ENCODE measurements at regions not wholly inside any gene's neighbourhood (a gene's known extent, or its start where the extent isn't known, plus 50 kb on each side); places are given as distances from the start of the nearest gene placed in this dataset.

DNA sequence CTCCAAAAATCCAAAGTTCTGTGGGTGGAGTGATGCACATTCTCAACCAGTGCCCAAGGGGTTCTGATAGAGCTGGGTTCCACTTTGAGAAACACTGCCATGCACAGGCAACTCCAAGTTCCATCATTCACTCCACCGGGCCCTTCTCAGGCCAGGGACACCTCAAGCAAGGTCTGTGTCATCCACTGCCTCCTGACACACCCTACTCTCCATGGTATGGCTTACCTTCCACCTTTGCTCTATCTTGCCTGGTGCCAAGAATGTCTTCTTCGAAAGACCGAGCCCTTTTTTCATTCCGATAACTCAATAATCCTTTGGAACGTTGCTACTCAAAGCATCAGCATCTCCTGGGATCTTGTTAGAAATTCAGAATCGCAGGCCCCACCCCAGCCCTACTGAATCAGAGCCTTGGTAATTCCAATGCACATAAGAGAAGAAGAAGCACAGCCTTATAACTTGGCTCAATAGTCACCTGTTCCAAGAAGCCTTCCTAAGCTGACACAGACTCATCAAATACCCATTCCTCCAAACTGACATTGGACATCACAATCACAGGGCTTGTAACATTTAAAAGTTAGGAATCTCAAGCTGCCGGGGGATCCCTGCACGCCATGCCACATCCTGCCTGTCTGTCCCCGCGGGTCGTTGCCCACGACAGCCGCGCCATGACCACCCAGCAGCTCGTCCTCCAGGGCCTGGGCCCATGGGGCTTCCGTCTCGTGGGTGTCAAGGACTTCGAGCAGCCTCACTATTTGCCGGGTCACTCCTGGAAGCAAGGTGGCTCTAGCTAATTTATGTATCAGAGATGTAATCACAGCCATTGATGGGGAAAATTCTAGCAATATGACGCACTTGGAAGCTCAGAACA lies 66.4 kb downstream of the VCPKMT start:
- TF ChIP-seq, protein P1, sequence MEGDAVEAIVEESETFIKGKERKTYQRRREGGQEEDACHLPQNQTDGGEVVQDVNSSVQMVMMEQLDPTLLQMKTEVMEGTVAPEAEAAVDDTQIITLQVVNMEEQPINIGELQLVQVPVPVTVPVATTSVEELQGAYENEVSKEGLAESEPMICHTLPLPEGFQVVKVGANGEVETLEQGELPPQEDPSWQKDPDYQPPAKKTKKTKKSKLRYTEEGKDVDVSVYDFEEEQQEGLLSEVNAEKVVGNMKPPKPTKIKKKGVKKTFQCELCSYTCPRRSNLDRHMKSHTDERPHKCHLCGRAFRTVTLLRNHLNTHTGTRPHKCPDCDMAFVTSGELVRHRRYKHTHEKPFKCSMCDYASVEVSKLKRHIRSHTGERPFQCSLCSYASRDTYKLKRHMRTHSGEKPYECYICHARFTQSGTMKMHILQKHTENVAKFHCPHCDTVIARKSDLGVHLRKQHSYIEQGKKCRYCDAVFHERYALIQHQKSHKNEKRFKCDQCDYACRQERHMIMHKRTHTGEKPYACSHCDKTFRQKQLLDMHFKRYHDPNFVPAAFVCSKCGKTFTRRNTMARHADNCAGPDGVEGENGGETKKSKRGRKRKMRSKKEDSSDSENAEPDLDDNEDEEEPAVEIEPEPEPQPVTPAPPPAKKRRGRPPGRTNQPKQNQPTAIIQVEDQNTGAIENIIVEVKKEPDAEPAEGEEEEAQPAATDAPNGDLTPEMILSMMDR (IDR thresholded peaks at IDR 0.05) = no peak
- H3K4me1 ChIP-seq (ENCODE audit: control insufficient read depth, insufficient read depth, low read length) = peaks cover 33% of the 10 kb centered on the region
- H3K4me3 Mint-ChIP-seq = no peak overlapping the region
- ATAC-seq (no peak), DNase-seq (no peak)
- H3K27ac Mint-ChIP-seq = peak overlapping the region in 1 of 2 donors; percentile 33
- no peaks in the 10 kb centered on the region for H3K27me3 ChIP-seq (ENCODE audit: control insufficient read depth, insufficient read depth, low read length)
- no peak overlapping the region for H3K4me3 ChIP-seq (ENCODE audit: low read length)
- 96% methylated on average over 20 of the region's 20 CpGs for WGBS (ENCODE audit: insufficient coverage)
- H3K27me3 Mint-ChIP-seq (ENCODE audit: low read depth in 2 of 2) = no peaks in the 10 kb centered on the region
- H3K9me3 ChIP-seq (ENCODE audit: control insufficient read depth, insufficient read depth, low read length) = no peaks in the 10 kb centered on the region
- no peaks in the 10 kb centered on the region for H3K36me3 ChIP-seq (ENCODE audit: control insufficient read depth, insufficient read depth, low read length)
- H3K36me3 Mint-ChIP-seq = no peaks in the 10 kb centered on the region
- H3K4me1 Mint-ChIP-seq = peaks cover 33 to 44% of the 10 kb centered on the region in 2 donors
- H3K9me3 Mint-ChIP-seq = no peaks in the 10 kb centered on the region
- intact Hi-C loops (cut with micrococcal nuclease) = no loop called here
- H3K27ac ChIP-seq (ENCODE audit: low read length) = no peak overlapping the region

DNA sequence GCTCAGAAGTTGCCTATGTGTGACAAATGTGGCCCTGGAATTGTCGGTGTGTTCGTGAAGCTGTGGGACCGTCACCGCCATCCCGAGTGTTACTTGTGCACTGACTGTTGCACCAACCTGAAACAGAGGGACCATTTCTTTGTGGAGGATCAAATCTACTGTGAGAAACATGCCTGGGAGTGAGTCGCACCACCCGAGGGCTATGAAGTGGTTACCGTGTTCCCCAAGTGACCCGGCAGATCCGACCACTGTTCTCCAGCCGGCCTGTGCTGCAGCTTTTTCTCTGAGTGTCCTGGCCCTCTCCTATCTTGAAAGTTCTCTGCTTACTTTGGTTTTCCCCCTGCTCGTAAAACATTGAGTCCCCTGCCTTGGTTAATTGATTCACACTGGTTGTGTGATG lies 65.3 kb downstream of the VCPKMT start:
- Mint-ChIP-seq H3K36me3 (no peaks in the 10 kb centered on the region), H3K4me3 (no peak overlapping the region)
- TF ChIP-seq, protein P1 (IDR thresholded peaks at IDR 0.05) = no peak

DNA sequence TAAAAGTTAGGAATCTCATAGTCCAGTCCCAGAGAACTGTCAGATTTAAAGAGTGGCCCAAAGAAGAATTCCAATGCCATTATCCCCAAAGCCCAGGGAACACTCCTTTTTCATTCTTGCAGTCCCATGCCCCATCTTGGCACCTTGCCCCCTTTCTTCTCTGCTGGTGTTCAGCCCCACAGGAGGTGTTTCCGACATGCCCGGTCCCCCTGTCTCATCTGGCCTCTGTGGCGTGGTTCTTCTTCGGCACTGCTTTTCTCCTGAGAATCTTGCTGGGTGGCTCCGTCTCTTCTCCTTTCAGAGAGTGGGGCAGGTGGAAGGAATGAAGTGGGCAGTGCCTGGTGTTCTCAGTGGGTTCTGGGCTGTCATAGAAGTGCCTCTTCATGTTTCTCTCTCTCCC lies 64.7 kb downstream of the VCPKMT start:
- Histone ChIP-seq H3K4me3 (ENCODE audit: low read length) (no peak overlapping the region), H3K36me3 (ENCODE audit: control insufficient read depth, insufficient read depth, low read length) (no peaks in the 10 kb centered on the region), H3K9me3 (ENCODE audit: control insufficient read depth, insufficient read depth, low read length) (no peaks in the 10 kb centered on the region), H3K4me1 (ENCODE audit: control insufficient read depth, insufficient read depth, low read length) (peaks cover 29% of the 10 kb centered on the region), H3K27ac (ENCODE audit: low read length) (no peak overlapping the region), H3K27me3 (ENCODE audit: control insufficient read depth, insufficient read depth, low read length) (no peaks in the 10 kb centered on the region)
- Mint-ChIP-seq H3K4me3 (no peak overlapping the region), H3K9me3 (no peaks in the 10 kb centered on the region), H3K27ac (peak overlapping the region in 1 of 2 donors; percentile 16), H3K36me3 (no peaks in the 10 kb centered on the region), H3K27me3 (ENCODE audit: low read depth in 2 of 2) (no peaks in the 10 kb centered on the region), H3K4me1 (peaks cover 26 to 36% of the 10 kb centered on the region in 2 donors)
- DNase-seq (no peak), ATAC-seq (no peak)
- TF ChIP-seq, protein P1 (IDR thresholded peaks at IDR 0.05) = no peak
- intact Hi-C loops (cut with micrococcal nuclease) = no loop called here
- WGBS (ENCODE audit: insufficient coverage) = 97% methylated on average over 5 of the region's 5 CpGs

More for the DNA sequence above, 65.3 kb downstream of the VCPKMT start:
- Histone ChIP-seq H3K27ac (ENCODE audit: low read length) (no peak overlapping the region), H3K27me3 (ENCODE audit: control insufficient read depth, insufficient read depth, low read length) (no peaks in the 10 kb centered on the region), H3K4me3 (ENCODE audit: low read length) (no peak overlapping the region), H3K36me3 (ENCODE audit: control insufficient read depth, insufficient read depth, low read length) (no peaks in the 10 kb centered on the region), H3K9me3 (ENCODE audit: control insufficient read depth, insufficient read depth, low read length) (no peaks in the 10 kb centered on the region), H3K4me1 (ENCODE audit: control insufficient read depth, insufficient read depth, low read length) (peaks cover 29% of the 10 kb centered on the region)
- Mint-ChIP-seq H3K9me3 (no peaks in the 10 kb centered on the region), H3K27ac (no peak overlapping the region), H3K27me3 (ENCODE audit: low read depth in 2 of 2) (no peaks in the 10 kb centered on the region), H3K4me1 (peaks cover 26 to 36% of the 10 kb centered on the region in 2 donors)
- intact Hi-C loops (cut with micrococcal nuclease) = no loop called here
- WGBS (ENCODE audit: insufficient coverage) = 96% methylated on average over 12 of the region's 12 CpGs
- no peak for ATAC-seq
- DNase-seq = no peak

All from natural killer cell (primary cell).